Stomach (tissue), 8 donors: ENCODE measurements at regions not wholly inside any gene's neighbourhood (a gene's known extent, or its start where the extent isn't known, plus 50 kb on each side); places are given as distances from the start of the nearest gene placed in this dataset.

Source experiments
- DNase-seq, 2 donors: peaks; one replicate each; pipeline versions ENCODE4 v3.0.0 to v3.0.0-alpha.2; 2013 to 2019
- H3K27ac ChIP-seq, 5 donors: fragments of 200-600 bp in 4 of 5; sonication (generic) in 4 of 5; one replicate each; pipeline ENCODE4 v1.5.1; 2013 to 2019; ENCODE audit warnings: mild to moderate bottlenecking in 1 of 5, moderate library complexity in 1 of 5
- H3K27me3 ChIP-seq, 3 donors: fragments of 200-600 bp; sonication (generic); one replicate each; pipeline ENCODE4 v1.5.1; 2017 to 2019; ENCODE audit warnings: mixed run types in 1 of 3
- H3K36me3 ChIP-seq, 4 donors: fragments of 200-600 bp; sonication (generic); 1 replicate in 3 of 4; 2 replicates in 1 of 4; pipeline ENCODE4 v1.5.1; 2016 to 2019
- H3K4me1 ChIP-seq, 4 donors: fragments of 200-600 bp; sonication (generic); one replicate each; pipeline ENCODE4 v1.5.1; 2016 to 2019
- H3K4me3 ChIP-seq, 4 donors: fragments of 200-600 bp; sonication (generic) in 3 of 4; one replicate each; pipeline ENCODE4 v1.5.1; 2016 to 2019; ENCODE audit warnings: mild to moderate bottlenecking in 1 of 4
- H3K9me3 ChIP-seq, 4 donors: fragments of 200-600 bp; sonication (generic); one replicate each; pipeline ENCODE4 v1.5.1; 2016 to 2019
- CTCF ChIP-seq, 7 experiments: fragments of 450-650 bp in 4 of 7; fragments of 200-600 bp in 3 of 7; sonication (generic) in 3 of 7; IDR thresholded peaks; one replicate each; pipeline ENCODE4 v1.5.1; 2016 to 2019; ENCODE audit warnings: antibody characterized with exemption in 7 of 7, control low read depth in 2 of 7, mild to moderate bottlenecking in 1 of 7
- EP300 ChIP-seq: sonication (generic); formaldehyde crosslinking; IDR thresholded peaks from one replicate; pipeline ENCODE4 v1.6.1; 2017; ENCODE audit warnings: antibody characterized with exemption
- POLR2A ChIP-seq, 4 donors: fragments of 450-650 bp; IDR thresholded peaks; one replicate each; pipeline ENCODE4 v1.6.1; 2016; ENCODE audit warnings: antibody characterized with exemption in 4 of 4, control low read depth in 2 of 4, mild to moderate bottlenecking in 1 of 4, moderate library complexity in 1 of 4
- POLR2AphosphoS5 ChIP-seq, 3 donors: sonication (generic); formaldehyde crosslinking; IDR thresholded peaks; one replicate each; pipeline ENCODE4 v1.6.1; 2016; ENCODE audit warnings: antibody characterized with exemption in 3 of 3
- WGBS, 5 donors: extraction: QIAGEN DNeasy Blood & Tissue Kit in 3 of 5; methylation state at CpG; one replicate each; pipeline versions ENCODE4 v1.1.5 to v1.1.7; 2013 to 2018; 5-methylcytosine and 5-hydroxymethylcytosine counted together
- intact Hi-C: fragments of 100-400 bp; cut with DNase I; formaldehyde crosslinking; loops from one replicate; pipeline ENCODE4 v1.15.1; 2023; ENCODE audit warnings: low total_unique reads
- donor health status: healthy with polysubstance abuse.
- donor health status: Bipolar disorder and iron deficiency.
- donor health status: healthy.

DNA sequence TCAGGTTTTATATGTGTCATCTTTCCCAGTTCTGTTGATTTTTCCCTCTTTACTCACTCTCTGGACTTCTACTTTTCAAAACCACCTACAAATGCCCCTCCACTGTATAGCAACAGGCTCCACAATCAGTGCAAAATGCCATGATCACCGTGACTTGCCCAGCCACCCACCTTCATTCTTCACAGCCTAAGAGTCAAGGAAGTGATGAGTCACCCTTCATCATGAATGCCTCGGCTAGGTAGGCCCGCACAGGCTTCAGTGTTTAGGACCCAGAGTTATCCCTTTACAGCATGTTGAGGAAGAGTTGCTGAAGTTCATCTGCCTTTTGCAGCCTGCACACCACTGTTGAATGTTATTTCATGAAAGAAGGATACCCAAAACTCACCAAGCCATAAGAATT lies 158.6 kb downstream of the PMP22 start:
- no peak for TF ChIP-seq EP300
- no peak for TF ChIP-seq POLR2A (IDR thresholded peaks at IDR 0.05)
- no peak for TF ChIP-seq POLR2AphosphoS5 (IDR thresholded peaks at IDR 0.05)
- TF ChIP-seq CTCF (IDR thresholded peaks at IDR 0.05), result no peak
- no peak for DNase-seq
- intact Hi-C loops, result no loop called here
- Histone ChIP-seq H3K4me3 (no peak overlapping the region), H3K36me3 (no peaks in the 10 kb centered on the region), H3K27me3 (peaks cover 0 to 4% (median 0%) of the 10 kb centered on the region in 3 donors), H3K4me1 (no peaks in the 10 kb centered on the region), H3K27ac (no peak overlapping the region), H3K9me3 (no peaks in the 10 kb centered on the region)
- whole genome bisulfite sequencing, 5 donors, result 59 to 71% (median 63%) methylated on average over 3 of the region's 3 CpGs

GRCh38 chr17:15103785-15104184 lies 161.3 kb downstream of the PMP22 start:
- H3K4me3 ChIP-seq, result no peak overlapping the region
- intact Hi-C loops, result no loop called here
- H3K4me1 ChIP-seq, result no peaks in the 10 kb centered on the region
- peaks cover 0 to 4% (median 0%) of the 10 kb centered on the region in 3 donors for H3K27me3 ChIP-seq
- TF ChIP-seq CTCF (IDR thresholded peaks at IDR 0.05), result no peak
- TF ChIP-seq POLR2AphosphoS5 (IDR thresholded peaks at IDR 0.05), result no peak
- TF ChIP-seq POLR2A (IDR thresholded peaks at IDR 0.05), result no peak
- TF ChIP-seq EP300, result no peak
- H3K36me3 ChIP-seq, result no peaks in the 10 kb centered on the region
- 89 to 96% (median 94%) methylated on average over 4 of the region's 4 CpGs for WGBS, 5 donors
- DNase-seq, result no peak
- no peak overlapping the region for H3K27ac ChIP-seq
- no peaks in the 10 kb centered on the region for H3K9me3 ChIP-seq

- H3K9me3 ChIP-seq, result no peaks in the 10 kb centered on the region
- 67 to 90% (median 80%) methylated on average over 2 of the region's 2 CpGs for WGBS, 5 donors
- no peak for DNase-seq
- no peaks in the 10 kb centered on the region for H3K4me1 ChIP-seq
- H3K4me3 ChIP-seq, result no peak overlapping the region
- no peak overlapping the region for H3K27ac ChIP-seq
- no peak for TF ChIP-seq POLR2A (IDR thresholded peaks at IDR 0.05)
- TF ChIP-seq EP300, result no peak
- no peak for TF ChIP-seq CTCF (IDR thresholded peaks at IDR 0.05)
- TF ChIP-seq POLR2AphosphoS5 (IDR thresholded peaks at IDR 0.05), result no peak
- no peaks in the 10 kb centered on the region for H3K36me3 ChIP-seq
- intact Hi-C loops, result no loop called here
- H3K27me3 ChIP-seq, result peaks cover 0 to 4% (median 0%) of the 10 kb centered on the region in 3 donors
Observed at GRCh38 chr17:15101175-15101574, 164.0 kb downstream of the PMP22 start.

DNA sequence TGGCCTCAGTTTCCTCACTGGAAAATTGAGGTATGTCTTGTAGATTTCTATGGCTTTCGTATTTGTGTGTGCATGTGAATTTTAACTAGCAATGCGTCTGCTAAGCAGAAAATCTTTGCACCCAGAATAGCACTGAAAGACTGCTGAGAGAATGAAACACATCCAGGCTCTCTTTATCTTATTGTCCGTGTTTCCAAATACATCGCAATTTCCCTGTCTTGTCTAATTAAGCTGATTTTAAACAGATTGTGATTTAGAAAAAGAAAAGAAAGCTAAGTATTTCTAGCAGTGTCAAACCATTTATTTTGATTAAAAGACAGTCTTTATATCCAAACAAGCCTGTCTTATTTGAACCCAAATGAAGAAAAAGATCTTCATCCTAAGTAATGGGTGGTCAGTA lies 168.6 kb downstream of the PMP22 start:
- H3K4me1 ChIP-seq, result no peaks in the 10 kb centered on the region
- intact Hi-C loops, result no loop called here

More for the DNA sequence above, 168.6 kb downstream of the PMP22 start:
- Histone ChIP-seq H3K36me3 (no peaks in the 10 kb centered on the region), H3K27me3 (no peaks in the 10 kb centered on the region), H3K27ac (no peak overlapping the region), H3K9me3 (no peaks in the 10 kb centered on the region), H3K4me3 (no peak overlapping the region)
- 63 to 90% (median 86%) methylated on average over 4 of the region's 4 CpGs for WGBS, 5 donors
- no peak for DNase-seq
- TF ChIP-seq POLR2AphosphoS5 (IDR thresholded peaks at IDR 0.05) (no peak), POLR2A (IDR thresholded peaks at IDR 0.05) (no peak), EP300 (no peak), CTCF (IDR thresholded peaks at IDR 0.05) (no peak)
